LNCAP (cell line): ENCODE measurements at regions not wholly inside any gene's neighbourhood (a gene's known extent, or its start where the extent isn't known, plus 50 kb on each side); places are given as distances from the start of the nearest gene placed in this dataset.

Experiments
- TF ChIP-seq, protein P1 (sequence below): fragments of 450-650 bp; IDR thresholded peaks from 2 replicates; pipeline ENCODE4 v1.5.1; 2017; ENCODE audit warnings: mild to moderate bottlenecking

DNA sequence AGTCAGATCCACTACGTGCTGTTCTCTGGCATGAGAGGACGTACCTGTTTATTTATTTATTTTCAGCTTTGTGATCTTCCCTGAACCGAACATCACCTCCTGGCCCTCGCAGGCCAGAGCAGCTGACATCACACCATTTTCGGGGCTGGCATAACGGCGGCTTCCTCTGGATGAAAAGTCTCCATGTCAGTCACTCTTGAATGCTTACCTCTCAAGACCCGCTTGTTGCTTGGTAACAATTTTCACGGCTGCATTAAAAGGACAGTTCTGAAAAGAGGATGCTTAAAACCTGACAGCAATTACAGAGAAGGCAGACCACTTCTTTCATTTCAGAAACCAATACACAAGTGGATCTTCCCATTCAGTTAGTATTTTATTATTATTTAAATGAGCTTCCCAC lies 159.8 kb upstream of the CDH4 start:
- TF ChIP-seq, protein P1, sequence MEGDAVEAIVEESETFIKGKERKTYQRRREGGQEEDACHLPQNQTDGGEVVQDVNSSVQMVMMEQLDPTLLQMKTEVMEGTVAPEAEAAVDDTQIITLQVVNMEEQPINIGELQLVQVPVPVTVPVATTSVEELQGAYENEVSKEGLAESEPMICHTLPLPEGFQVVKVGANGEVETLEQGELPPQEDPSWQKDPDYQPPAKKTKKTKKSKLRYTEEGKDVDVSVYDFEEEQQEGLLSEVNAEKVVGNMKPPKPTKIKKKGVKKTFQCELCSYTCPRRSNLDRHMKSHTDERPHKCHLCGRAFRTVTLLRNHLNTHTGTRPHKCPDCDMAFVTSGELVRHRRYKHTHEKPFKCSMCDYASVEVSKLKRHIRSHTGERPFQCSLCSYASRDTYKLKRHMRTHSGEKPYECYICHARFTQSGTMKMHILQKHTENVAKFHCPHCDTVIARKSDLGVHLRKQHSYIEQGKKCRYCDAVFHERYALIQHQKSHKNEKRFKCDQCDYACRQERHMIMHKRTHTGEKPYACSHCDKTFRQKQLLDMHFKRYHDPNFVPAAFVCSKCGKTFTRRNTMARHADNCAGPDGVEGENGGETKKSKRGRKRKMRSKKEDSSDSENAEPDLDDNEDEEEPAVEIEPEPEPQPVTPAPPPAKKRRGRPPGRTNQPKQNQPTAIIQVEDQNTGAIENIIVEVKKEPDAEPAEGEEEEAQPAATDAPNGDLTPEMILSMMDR, result no peak

DNA sequence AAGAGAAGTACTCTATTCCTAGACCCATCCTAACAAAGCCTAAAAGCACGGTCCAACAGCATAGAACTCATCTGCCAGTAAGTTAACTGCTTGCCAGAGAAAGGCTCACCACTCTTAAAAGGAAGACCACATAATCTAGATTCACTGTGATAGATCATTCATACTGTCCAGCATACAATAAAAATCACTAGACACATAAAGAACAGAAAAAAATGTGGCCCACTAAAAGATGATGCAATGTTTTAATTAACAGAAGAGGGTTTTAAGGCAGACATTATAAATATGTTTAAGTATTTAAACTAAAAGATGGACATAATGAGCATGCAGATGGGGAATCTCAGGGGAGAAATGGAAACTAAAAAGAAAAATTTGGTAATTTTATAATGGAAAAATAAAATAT lies 157.5 kb upstream of the CDH4 start:
- TF ChIP-seq, protein P1, result no peak

DNA sequence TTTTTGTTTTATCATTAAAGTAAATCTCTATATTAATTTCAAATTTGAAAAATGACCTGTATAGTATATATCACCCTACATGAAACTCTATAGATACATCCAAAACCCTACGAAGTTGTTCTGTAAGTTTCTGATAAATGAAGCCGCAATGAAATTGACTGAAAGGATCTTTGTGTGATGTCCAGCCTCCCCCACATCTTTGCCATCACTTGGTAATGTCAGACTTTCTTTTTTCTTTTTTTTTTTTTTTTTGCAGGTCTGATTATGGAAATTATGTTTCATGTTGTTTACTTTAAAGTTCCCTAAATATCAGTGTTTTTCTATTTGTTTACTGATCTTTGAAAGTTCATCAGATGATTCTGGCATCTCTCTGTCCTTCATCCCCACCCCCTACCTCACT lies 155.6 kb upstream of the CDH4 start:
- TF ChIP-seq, protein P1, result no peak

DNA sequence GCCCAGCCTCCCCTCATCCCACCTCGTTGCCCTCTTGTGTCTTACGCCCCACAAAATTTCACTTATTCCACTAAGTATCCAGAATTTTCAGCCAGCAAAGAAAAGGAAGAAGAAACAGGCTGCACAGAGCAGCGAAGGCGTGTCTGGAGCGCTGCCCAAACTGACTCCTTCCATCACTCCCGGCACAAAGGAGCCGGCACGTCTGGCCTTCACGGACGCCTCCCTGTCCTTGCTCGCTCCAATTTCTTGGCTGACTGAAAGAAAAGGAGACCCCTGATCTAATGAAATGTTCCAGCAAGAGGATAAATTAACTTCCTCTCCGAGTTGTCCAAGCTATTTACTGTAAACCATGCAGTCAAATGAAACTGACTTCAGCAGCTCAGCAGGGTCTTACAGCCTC lies 152.3 kb upstream of the CDH4 start:
- TF ChIP-seq, protein P1, result no peak

DNA sequence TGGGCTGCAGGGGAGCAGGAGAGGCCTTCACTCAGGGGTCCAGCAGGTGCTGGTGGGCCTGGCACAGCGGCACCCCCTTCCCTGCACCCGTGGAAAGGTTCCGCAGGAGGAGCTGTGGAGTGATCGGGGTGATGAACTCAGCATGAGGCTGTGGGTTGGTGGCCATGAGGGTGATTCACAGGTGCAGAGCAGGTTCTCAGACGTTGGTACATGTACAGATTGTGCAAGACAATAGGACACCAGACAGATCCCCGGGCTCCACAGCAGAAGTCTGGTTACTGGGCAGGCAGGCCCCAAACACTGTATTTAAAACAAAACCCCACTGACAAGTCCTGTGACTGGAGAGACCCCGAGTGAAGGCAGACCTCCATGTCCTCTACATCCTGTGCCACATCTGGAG lies 151.6 kb upstream of the CDH4 start:
- TF ChIP-seq, protein P1, result no peak

DNA sequence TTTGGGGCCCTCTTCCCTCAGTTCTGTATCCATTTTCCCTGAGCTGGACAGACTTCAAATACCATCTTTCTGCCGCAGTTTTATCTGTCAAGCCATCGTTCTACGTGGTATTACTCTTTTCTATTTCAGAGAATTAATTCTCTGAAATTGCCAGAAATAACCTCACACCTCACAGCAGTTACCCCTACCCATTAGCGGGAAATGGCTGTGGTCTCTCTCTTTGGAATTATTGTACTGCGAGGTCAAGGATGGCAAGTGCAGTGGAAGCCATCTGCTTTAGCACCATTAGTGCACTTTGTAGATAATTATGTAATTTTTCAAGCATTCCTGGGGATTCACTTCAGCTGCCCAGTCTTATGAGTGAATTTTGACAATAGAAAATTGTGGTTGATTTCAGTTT lies 147.8 kb upstream of the CDH4 start:
- TF ChIP-seq, protein P1, result no peak

DNA sequence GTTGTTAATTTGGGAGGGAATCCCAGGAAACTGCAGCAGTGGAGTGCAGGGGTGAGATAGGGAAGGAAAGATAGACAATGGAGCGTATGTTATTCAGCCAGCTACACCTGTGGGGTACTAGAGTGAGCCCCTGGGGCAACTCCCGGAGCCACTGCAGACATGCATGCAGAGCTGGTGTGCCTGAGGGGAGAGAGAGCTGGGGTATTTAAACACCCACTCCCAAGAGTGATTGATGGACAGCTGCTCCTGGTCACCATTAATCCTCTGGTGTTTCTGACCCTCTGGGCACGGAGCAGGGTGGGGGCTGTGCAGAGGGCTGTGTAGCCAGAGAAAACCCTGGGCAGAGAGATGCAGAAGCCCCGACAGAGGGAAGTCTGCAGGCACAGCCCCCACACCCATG lies 146.7 kb upstream of the CDH4 start:
- TF ChIP-seq, protein P1, result no peak

DNA sequence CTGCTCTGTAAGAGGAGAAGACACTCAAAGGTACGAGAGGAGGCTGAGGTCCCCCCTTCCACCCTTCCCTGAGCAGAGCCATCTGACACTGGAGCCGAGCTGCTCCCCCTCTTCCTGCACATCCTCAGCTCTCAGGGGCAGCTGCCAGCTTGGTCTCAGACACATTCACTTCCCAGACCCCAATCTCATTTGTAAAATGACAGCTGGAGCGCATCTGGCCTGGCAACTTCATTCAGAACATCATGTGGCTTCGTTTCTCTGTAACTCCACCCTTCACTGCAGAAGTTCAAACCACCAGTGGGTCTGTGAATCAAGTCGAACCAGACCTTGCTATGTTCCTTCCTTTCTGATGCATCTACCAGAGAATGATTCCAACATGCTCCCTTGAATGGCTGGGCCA lies 145.6 kb upstream of the CDH4 start:
- TF ChIP-seq, protein P1, result no peak
